ENCODE measurements at regions not wholly inside any gene's neighbourhood (a gene's known extent, or its start where the extent isn't known, plus 50 kb on each side); places are given as distances from the start of the nearest gene placed in this dataset.

GRCh38 chr2:172248785-172249187 is 146.1 kb upstream of the DLX2 start:
- Histone ChIP-seq H3K27ac (ENCODE audit: low read depth in 1 of 2, low read length in 2 of 2) (no peak overlapping the region), H3K4me2 (replicated peaks; ENCODE audit: extremely low read depth, low read length, poor library complexity, severe bottlenecking) (no peak overlapping the region), H4K20me1 (ENCODE audit: insufficient read depth, low read length) (no peaks in the 10 kb centered on the region), H3K9me3 (replicated peaks in 1 of 2; ENCODE audit: control insufficient read depth in 1 of 2, insufficient read depth in 1 of 2, low read length in 2 of 2) (peaks cover 0 to 8% of the 10 kb centered on the region in 2 donors), H3K4me3 (replicated peaks in 1 of 3; ENCODE audit: low read depth in 2 of 3, low read length in 3 of 3) (no peak overlapping the region), H3K9ac (ENCODE audit: insufficient read depth, low read length, poor library complexity, severe bottlenecking) (no peak overlapping the region), H3K36me3 (replicated peaks in 1 of 2; ENCODE audit: control insufficient read depth in 1 of 2, insufficient read depth in 2 of 2, low read length in 2 of 2) (no peaks in the 10 kb centered on the region), H3K79me2 (ENCODE audit: insufficient read depth, low read length) (no peaks in the 10 kb centered on the region), H3K27me3 (ENCODE audit: control insufficient read depth in 2 of 2, insufficient read depth in 2 of 2, low read length in 2 of 2) (no peaks in the 10 kb centered on the region), H2AFZ (ENCODE audit: insufficient read depth, low read depth, low read length, poor library complexity, severe bottlenecking) (no peak overlapping the region), H3K4me1 (ENCODE audit: control insufficient read depth in 1 of 2, insufficient read depth in 2 of 2, low read length in 2 of 2) (peaks cover 4 to 21% of the 10 kb centered on the region in 2 donors)
- peaks cover 0 to 2% (median 0%) of the 10 kb centered on the region in 3 donors for H3K27me3 Mint-ChIP-seq (ENCODE audit: low read depth in 3 of 3)
- WGBS (ENCODE audit: insufficient coverage) = no CpG with 5 or more reads among the region's 1 CpG
- peaks cover 0 to 5% of the 10 kb centered on the region in 2 donors for H3K36me3 Mint-ChIP-seq
- peaks cover 22% of the 10 kb centered on the region for H3K4me1 Mint-ChIP-seq
- H3K27ac Mint-ChIP-seq = no peak overlapping the region
- no peak overlapping the region for H3K4me3 Mint-ChIP-seq
- intact Hi-C loops (cut with micrococcal nuclease) = no loop called here
- no peak for TF ChIP-seq CTCF (IDR thresholded peaks at IDR 0.05)
- DNase-seq = no peak
- H3K9me3 Mint-ChIP-seq = peaks cover 6 to 13% (median 7%) of the 10 kb centered on the region in 7 donors

- H3K36me3 Mint-ChIP-seq = peaks cover 0 to 5% of the 10 kb centered on the region in 2 donors
- H3K9me3 Mint-ChIP-seq = peaks cover 6 to 13% (median 7%) of the 10 kb centered on the region in 7 donors
- Histone ChIP-seq H3K36me3 (replicated peaks in 1 of 2; ENCODE audit: control insufficient read depth in 1 of 2, insufficient read depth in 2 of 2, low read length in 2 of 2) (no peaks in the 10 kb centered on the region), H3K27me3 (ENCODE audit: control insufficient read depth in 2 of 2, insufficient read depth in 2 of 2, low read length in 2 of 2) (no peaks in the 10 kb centered on the region), H3K27ac (ENCODE audit: low read depth in 1 of 2, low read length in 2 of 2) (no peak overlapping the region), H3K79me2 (ENCODE audit: insufficient read depth, low read length) (no peaks in the 10 kb centered on the region), H2AFZ (ENCODE audit: insufficient read depth, low read depth, low read length, poor library complexity, severe bottlenecking) (no peak overlapping the region), H3K4me3 (replicated peaks in 1 of 3; ENCODE audit: low read depth in 2 of 3, low read length in 3 of 3) (no peak overlapping the region), H3K9me3 (replicated peaks in 1 of 2; ENCODE audit: control insufficient read depth in 1 of 2, insufficient read depth in 1 of 2, low read length in 2 of 2) (peaks cover 0 to 8% of the 10 kb centered on the region in 2 donors), H3K4me2 (replicated peaks; ENCODE audit: extremely low read depth, low read length, poor library complexity, severe bottlenecking) (no peak overlapping the region), H3K4me1 (ENCODE audit: control insufficient read depth in 1 of 2, insufficient read depth in 2 of 2, low read length in 2 of 2) (peaks cover 4 to 21% of the 10 kb centered on the region in 2 donors), H3K9ac (ENCODE audit: insufficient read depth, low read length, poor library complexity, severe bottlenecking) (no peak overlapping the region), H4K20me1 (ENCODE audit: insufficient read depth, low read length) (no peaks in the 10 kb centered on the region)
- no peak for DNase-seq
- no peak overlapping the region for H3K4me3 Mint-ChIP-seq
- no CpG with 5 or more reads among the region's 2 CpGs for WGBS (ENCODE audit: insufficient coverage)
- peaks cover 0 to 2% (median 0%) of the 10 kb centered on the region in 3 donors for H3K27me3 Mint-ChIP-seq (ENCODE audit: low read depth in 3 of 3)
- H3K4me1 Mint-ChIP-seq = peaks cover 23% of the 10 kb centered on the region
- no peak overlapping the region for H3K27ac Mint-ChIP-seq
- intact Hi-C loops (cut with micrococcal nuclease) = no loop called here
- TF ChIP-seq CTCF (IDR thresholded peaks at IDR 0.05) = no peak
These were observed 146.6 kb upstream of the DLX2 start for GRCh38 chr2:172249334-172249733.
